GM06990 (cell line): ENCODE measurements at regions not wholly inside any gene's neighbourhood (a gene's known extent, or its start where the extent isn't known, plus 50 kb on each side); places are given as distances from the start of the nearest gene placed in this dataset.

Experiments used
- DNase-seq: peaks from one replicate; pipeline ENCODE4 v3.0.0-alpha.2; 2011; ENCODE audit not compliant: insufficient read length; ENCODE audit errors: extremely low read depth
- H3K27me3 ChIP-seq: replicated peaks from 2 replicates; pipeline ENCODE4 v1.6.0; 2011; ENCODE audit warnings: low read length; ENCODE audit not compliant: control insufficient read depth, insufficient read depth
- H3K36me3 ChIP-seq: 2 replicates; pipeline ENCODE4 v1.5.1; 2011; ENCODE audit warnings: low read length; ENCODE audit not compliant: control insufficient read depth, insufficient read depth
- H3K4me3 ChIP-seq: replicated peaks from 2 replicates; pipeline ENCODE4 v1.5.1; 2011; ENCODE audit warnings: low read depth, mild to moderate bottlenecking, control low read depth, low read length
- TF ChIP-seq, protein P1 (sequence below): IDR thresholded peaks from 2 replicates; pipeline ENCODE4 v1.5.1; 2011; ENCODE audit warnings: low read length, control low read depth, mild to moderate bottlenecking, inconsistent platforms; ENCODE audit not compliant: insufficient read depth, poor library complexity, severe bottlenecking

GRCh38 chr7:16343612-16344011 lies 77.7 kb downstream of the CRPPA start:
- TF ChIP-seq, protein P1, sequence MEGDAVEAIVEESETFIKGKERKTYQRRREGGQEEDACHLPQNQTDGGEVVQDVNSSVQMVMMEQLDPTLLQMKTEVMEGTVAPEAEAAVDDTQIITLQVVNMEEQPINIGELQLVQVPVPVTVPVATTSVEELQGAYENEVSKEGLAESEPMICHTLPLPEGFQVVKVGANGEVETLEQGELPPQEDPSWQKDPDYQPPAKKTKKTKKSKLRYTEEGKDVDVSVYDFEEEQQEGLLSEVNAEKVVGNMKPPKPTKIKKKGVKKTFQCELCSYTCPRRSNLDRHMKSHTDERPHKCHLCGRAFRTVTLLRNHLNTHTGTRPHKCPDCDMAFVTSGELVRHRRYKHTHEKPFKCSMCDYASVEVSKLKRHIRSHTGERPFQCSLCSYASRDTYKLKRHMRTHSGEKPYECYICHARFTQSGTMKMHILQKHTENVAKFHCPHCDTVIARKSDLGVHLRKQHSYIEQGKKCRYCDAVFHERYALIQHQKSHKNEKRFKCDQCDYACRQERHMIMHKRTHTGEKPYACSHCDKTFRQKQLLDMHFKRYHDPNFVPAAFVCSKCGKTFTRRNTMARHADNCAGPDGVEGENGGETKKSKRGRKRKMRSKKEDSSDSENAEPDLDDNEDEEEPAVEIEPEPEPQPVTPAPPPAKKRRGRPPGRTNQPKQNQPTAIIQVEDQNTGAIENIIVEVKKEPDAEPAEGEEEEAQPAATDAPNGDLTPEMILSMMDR = no peak
- Histone ChIP-seq H3K36me3 (no peaks in the 10 kb centered on the region), H3K27me3 (no peaks in the 10 kb centered on the region), H3K4me3 (no peak overlapping the region)
- no peak for DNase-seq

DNA sequence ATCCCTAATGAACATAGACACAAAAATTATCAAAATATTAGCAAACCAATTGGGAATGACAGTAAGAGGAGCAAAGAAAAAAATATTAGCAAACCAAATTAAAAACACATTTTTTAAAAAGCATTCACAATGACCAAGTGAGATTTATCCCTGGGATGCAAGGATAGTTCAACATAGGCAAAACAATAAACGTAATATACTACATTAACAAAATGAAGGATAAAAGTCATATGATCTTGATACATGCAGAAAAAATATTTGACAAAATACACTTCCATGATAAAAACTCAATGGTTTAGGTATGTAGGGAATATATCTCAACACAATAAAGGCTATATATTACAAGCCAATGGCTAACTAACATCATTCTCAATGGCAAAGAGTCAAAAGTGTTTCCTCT lies 83.3 kb downstream of the CRPPA start:
- Histone ChIP-seq H3K4me3 (no peak overlapping the region), H3K36me3 (no peaks in the 10 kb centered on the region), H3K27me3 (no peaks in the 10 kb centered on the region)
- no peak for DNase-seq
- TF ChIP-seq, protein P1 = no peak

- Histone ChIP-seq H3K27me3 (no peaks in the 10 kb centered on the region), H3K4me3 (no peak overlapping the region), H3K36me3 (no peaks in the 10 kb centered on the region)
- no peak for DNase-seq
- TF ChIP-seq, protein P1 = no peak
Observed at GRCh38 chr7:16326106-16326505, 95.2 kb downstream of the CRPPA start.

- TF ChIP-seq, protein P1 = no peak
- no peak for DNase-seq
- Histone ChIP-seq H3K36me3 (no peaks in the 10 kb centered on the region), H3K4me3 (no peak overlapping the region), H3K27me3 (no peaks in the 10 kb centered on the region)
Observed at GRCh38 chr7:16323313-16323712, 98.0 kb downstream of the CRPPA start.

- Histone ChIP-seq H3K27me3 (no peaks in the 10 kb centered on the region), H3K4me3 (no peak overlapping the region), H3K36me3 (no peaks in the 10 kb centered on the region)
- no peak for DNase-seq
- TF ChIP-seq, protein P1 = no peak
Observed at GRCh38 chr7:16320099-16320660, 101.2 kb downstream of the CRPPA start.
